Globus pallidus (tissue), 1 donor: ENCODE measurements at regions not wholly inside any gene's neighbourhood (a gene's known extent, or its start where the extent isn't known, plus 50 kb on each side); places are given as distances from the start of the nearest gene placed in this dataset.
"Not testable (repeated sequence)": the region's sequence is repeated elsewhere in the genome, so short reads cannot be mapped to it uniquely, and the experiment has no call there.

ENCODE experiments used
- DNase-seq: peaks from one replicate; pipeline ENCODE4 v3.0.0-alpha.2; 2015; ENCODE audit warnings: low spot score

- DNase-seq = no peak
These were observed 234.2 kb upstream of the NETO1 start for GRCh38 chr18:73101977-73102376.

DNA sequence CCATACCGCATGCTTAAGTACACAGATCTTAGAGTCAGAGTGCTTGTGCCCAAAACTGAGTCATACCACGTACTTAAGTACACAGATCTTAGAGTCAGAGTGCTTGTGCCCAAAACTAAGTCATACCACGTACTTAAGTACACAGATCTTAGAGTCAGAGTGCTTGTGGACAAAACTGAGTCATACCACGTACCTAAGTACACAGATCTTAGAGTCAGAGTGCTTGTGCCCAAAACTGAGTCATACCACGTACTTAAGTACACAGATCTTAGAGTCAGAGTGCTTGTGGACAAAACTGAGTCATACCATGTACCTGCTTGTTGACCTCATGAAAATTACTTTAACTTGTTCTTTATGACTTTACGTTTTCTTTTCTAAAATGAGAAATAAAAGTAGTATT, 233.7 kb upstream of the NETO1 start:
- not testable (repeated sequence) for DNase-seq

- no peak for DNase-seq
These were observed 232.0 kb upstream of the NETO1 start for GRCh38 chr18:73099759-73100158.

GRCh38 chr18:73093687-73094250, 226.0 kb upstream of the NETO1 start:
- DNase-seq = no peak

DNA sequence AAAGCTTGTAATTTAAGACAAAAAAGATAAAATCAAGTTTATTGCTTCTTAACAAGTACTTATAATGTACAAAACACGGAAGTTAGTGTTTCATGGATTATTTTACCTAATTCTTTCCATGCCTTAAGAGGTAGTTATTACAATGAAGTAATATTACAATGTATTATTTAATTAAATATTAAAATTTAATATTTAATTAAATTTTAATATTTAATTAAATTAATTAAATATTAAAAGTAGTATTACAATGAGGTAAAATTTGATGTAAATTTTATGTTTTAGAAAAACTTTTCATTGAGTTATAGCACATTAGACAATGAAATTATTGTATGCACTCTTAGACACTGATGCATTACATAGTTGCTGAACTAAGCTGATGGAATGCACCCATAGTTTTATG, 220.7 kb upstream of the NETO1 start:
- no peak for DNase-seq

DNA sequence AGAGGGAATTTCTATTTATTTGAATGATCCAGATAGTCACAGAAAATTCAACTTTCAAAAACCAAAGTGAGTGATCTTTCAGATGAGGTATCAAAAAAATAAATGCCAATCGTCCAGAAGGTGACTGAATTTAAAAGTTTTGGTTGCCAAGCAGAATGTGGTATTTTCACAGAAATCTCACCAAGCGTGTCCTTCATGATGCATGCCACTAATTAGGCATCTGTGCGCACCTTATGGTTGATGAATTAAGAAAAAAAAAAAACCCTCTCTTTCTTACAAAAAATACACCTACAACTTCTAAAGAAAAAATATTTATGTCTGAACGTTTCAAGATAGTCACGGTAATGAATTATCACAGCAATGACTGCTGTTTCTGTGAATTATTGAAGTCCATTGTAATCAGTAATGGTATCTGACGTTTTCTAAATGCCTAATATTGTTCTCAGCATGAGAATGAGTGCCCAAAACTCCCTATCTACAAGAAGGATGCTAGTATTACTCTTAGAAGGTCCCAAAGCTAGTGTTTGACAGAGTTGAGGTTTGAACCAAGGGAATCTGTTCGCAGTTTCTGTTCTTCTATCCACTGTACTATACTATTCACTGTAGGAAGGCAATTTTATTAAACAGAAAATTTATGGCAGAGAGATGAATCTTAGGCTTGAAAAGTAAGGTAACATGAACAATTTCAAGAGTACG, 219.6 kb upstream of the NETO1 start:
- DNase-seq = no peak

DNA sequence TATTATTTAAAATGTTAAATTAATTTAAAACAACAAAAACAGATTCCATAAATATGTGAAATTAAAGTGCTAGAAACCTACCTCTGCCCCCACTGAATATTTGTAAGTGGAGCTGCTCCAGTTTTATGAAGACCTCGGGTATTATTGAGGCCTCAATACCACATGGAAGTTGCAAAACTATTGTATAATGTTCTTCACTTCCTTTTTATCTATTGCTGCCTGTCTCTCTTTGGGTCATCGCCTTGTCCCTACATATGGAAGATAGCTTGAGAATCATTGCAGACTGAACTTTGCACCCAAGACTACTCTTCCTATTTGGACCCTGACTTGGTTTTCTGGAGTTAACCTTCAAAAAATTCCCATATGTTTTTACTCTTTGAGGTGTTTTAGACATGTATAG, 212.1 kb upstream of the NETO1 start:
- DNase-seq = no peak

- no peak for DNase-seq
These were observed 193.0 kb upstream of the NETO1 start for GRCh38 chr18:73060666-73061288.

GRCh38 chr18:73059280-73059679, 191.5 kb upstream of the NETO1 start:
- DNase-seq = no peak

DNA sequence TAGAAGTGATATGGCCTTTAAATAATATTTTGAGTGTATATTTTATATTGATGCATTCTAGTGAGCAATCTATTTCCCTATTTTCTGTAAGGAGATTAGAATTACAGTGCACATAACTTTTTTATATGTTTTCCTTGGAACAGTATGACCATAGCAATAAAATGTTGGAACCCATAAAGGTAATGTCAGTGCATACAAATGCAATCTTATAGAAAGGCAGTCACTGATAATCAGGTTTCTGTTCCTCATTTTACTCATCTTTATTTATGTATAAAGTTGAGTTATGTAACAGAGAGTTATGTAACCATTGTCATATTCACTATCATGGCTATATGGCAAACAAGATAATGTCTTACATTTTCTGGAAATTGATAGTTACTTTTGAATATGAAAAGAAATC, 179.9 kb upstream of the NETO1 start:
- DNase-seq = no peak

GRCh38 chr18:73045037-73045436, 177.2 kb upstream of the NETO1 start:
- DNase-seq = no peak

GRCh38 chr18:73043611-73044010, 175.8 kb upstream of the NETO1 start:
- DNase-seq = no peak

GRCh38 chr18:73043211-73043610, 175.4 kb upstream of the NETO1 start:
- DNase-seq = no peak

DNA sequence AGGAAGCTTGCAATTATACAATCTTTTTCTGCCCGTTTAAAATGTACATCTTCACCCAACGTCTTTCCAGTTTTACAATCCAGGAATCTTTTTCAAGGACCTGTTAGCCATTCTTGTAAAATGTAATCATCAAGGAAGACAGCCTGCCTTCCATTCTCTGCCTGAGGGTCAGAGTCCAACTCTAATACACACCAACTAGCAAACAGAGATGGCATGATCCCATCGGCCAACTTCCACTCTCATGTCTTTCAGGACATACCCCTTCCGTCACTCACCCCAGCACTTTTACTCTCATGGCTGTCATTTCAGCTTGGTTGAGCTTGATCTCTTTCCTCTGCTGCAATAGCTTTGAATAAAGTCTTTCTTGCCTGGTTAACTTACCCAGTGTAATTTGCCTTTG, 172.5 kb upstream of the NETO1 start:
- no peak for DNase-seq

- DNase-seq = no peak
These were observed 170.5 kb upstream of the NETO1 start for GRCh38 chr18:73038336-73038735.

DNA sequence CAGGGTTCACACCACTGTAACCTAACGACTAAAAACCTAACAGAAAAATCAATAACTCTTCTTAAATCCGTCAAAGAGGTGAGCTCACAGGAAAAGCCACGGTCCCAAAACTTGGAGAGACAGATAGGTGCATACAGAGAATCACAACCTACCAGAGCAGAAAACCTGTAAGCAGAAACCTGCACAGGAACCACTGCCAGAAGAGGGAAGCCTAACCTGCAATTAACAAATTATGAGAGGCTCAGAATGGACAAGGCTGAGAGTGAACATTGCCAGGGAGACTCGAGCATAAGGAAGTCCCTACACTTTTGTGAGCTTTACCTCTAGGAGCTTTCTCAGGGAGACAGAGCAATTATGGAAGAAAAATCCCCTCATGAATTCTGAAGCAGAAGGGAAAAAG, 156.2 kb upstream of the NETO1 start:
- DNase-seq = no peak

- no peak for DNase-seq
These were observed 141.9 kb upstream of the NETO1 start for GRCh38 chr18:73009691-73010090.

DNA sequence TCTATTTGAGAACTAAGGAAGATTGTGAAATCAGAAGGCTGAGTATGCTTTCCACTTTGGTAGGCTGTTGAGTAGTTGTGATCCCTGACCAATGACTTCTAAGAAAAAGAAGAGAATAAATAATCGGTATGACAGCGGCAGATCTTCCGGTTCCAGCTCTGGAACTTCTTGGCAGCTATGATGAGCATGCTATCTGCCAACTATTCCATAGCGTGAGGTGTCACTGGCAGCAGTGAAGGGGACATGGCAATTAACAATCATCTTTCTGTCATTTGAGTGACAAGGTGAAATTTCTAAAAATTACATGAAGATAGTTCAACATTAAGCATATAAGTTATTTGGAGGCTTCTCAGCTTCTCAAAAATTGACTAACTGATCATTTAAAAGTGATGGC, 140.1 kb upstream of the NETO1 start:
- no peak for DNase-seq

GRCh38 chr18:73007195-73007914, 139.6 kb upstream of the NETO1 start:
- DNase-seq = no peak

DNA sequence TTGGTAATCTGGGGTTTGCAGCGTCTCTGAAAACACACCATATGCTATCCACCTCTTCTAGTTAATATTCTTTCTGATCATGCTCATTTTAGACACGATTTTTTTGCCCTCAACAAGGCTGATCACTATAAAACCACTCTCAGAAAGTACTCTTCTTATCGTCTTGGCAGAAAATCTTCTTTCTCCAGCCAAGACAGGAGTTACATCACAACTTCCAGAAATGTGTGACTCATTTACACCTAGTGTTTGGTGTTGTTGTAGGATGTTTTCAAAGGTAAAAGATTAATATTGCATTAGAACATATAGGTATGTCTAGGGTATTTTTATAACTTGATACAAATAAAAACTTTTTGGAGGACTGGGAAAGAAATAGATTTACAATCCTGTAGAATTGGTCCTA, 138.5 kb upstream of the NETO1 start:
- DNase-seq = no peak

DNA sequence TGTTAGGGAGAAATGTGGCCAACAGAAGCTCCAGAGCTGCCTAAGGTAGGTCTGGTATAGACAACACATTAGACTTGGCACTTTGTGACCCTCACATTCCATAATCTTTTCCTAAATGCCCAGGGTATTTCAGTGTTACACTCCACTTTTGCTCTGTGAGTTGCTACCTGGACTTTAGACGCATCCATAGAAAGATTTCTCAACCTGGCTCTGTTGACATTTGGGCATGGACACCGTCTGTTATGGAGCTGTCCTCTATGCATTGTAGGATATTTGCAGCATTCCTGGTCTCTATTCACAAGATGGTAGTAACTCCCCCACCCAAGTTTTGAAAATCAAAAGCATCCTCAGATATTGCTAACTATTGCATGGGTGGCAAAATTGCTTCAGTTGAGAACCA, 136.5 kb upstream of the NETO1 start:
- DNase-seq = no peak

DNA sequence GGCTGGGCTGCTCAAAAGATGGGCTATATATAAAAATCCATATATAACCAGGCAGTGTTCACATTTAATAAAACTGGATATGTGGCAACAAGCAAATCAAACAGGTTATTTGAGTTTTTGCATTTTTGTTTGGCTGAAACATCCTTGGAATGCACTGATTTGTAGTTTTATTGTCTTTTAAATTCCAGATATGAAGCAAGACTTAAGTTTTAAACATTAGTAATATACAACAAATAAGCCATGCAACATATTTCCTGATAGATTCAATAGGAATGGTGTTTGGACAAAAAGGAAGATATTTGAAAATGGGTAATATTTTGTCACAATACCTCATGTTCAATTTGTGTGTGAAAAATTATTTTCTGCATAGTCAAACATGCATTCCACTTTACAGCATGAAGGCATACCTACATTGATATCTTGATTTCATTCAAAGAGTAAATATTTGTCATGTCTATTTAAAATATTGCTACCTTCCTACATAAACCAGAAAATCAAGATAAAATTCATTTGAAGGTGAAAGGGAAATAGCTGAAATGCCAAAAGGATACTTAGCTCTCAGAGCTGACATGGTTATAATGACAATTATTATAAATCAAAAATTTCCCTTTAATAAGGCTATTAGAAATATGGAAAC, 132.3 kb upstream of the NETO1 start:
- no peak for DNase-seq

DNA sequence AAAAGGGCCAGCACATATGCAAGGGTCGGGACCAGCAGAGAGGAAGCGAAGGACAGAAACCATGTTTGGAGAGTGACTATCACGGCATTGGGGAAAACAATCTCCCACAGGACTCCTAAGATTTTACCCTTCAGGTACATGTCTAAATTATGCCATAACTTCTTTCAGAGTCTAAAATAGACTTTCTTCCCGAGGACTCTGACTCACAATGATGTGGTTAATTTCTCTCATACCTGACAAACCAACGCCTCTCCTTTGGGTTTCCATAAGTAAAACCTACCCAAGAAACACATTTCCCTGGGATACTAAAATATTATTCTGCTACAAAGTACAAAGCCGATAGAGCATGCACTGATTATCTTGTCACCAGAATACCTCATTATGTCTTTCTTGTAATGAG, 127.8 kb upstream of the NETO1 start:
- no peak for DNase-seq
